GM12878 (cell line): ENCODE measurements at regions not wholly inside any gene's neighbourhood (a gene's known extent, or its start where the extent isn't known, plus 50 kb on each side); places are given as distances from the start of the nearest gene placed in this dataset.

Experiments used
- ATAC-seq: fragments of 200-7000 bp; cut with Tn5 transposase; 3 replicates; pipeline ENCODE4 v1.9.1; 2020; ENCODE audit warnings: mild to moderate bottlenecking, moderate library complexity
- BruUV-seq: library from RNA; stranded (reverse); fragments of 400-500 nt; replicated peaks from 2 replicates; lab custom pipeline; 2021; lab: Mats Ljungman, UMichigan
- CTCF ChIA-PET: fragments of 300-600 bp; sonication (Branson Sonifier 250); formaldehyde crosslinking; extraction: SDS; loops from one replicate; lab custom pipeline; 2021; ENCODE audit warnings: inconsistent platforms; lab: Yijun Ruan, JAX
- POLR2A ChIA-PET: fragments of 350-600 bp; formaldehyde crosslinking; extraction: SDS; loops from one replicate; lab custom pipeline; 2021; ENCODE audit warnings: inconsistent platforms; lab: Charles Lee
- RAD21 ChIA-PET: fragments of 300-600 bp; sonication (Branson Sonifier 250); formaldehyde crosslinking; loops from one replicate; lab custom pipeline; 2023; ENCODE audit warnings: antibody characterized with exemption; ENCODE audit not compliant: unreplicated experiment; lab: Charles Lee
- SMC1A ChIA-PET: fragments of 300-600 bp; sonication (Branson Sonifier 250); formaldehyde crosslinking; loops from one replicate; lab custom pipeline; 2023; ENCODE audit not compliant: unreplicated experiment, uncharacterized antibody; lab: Charles Lee
- DNase-seq: peaks from one replicate; pipeline ENCODE4 v3.0.0-alpha.2; 2011; ENCODE audit warnings: low read depth, low spot score
- FAIRE-seq: peaks from 3 replicates; lab custom pipeline; 2011; peaks lifted over from hg19 to GRCh38; lab: Jason Lieb, UNC
- H2AFZ ChIP-seq: 2 replicates; pipeline ENCODE4 v1.6.0; 2011; ENCODE audit warnings: low read depth, low read length, control low read depth; ENCODE audit not compliant: control insufficient read depth
- H3K27ac ChIP-seq: 2 replicates; pipeline ENCODE4 v1.5.1; 2011; ENCODE audit warnings: control low read depth; ENCODE audit not compliant: control insufficient read depth, insufficient read depth
- H3K27me3 ChIP-seq, 2 experiments: replicated peaks in 1 of 2; 2 replicates each; pipeline versions ENCODE4 v1.6.0 to v1.6.1; 2011; ENCODE audit warnings: low read length in 1 of 2; ENCODE audit not compliant: control insufficient read depth in 2 of 2, insufficient read depth in 2 of 2
- H3K36me3 ChIP-seq, 2 experiments: 2 replicates each; pipeline ENCODE4 v1.5.1; 2011; ENCODE audit warnings: low read length in 1 of 2; ENCODE audit not compliant: control insufficient read depth in 2 of 2, insufficient read depth in 2 of 2
- H3K4me1 ChIP-seq: 2 replicates; pipeline ENCODE4 v1.6.1; 2011; ENCODE audit warnings: mild to moderate bottlenecking, low read length, moderate library complexity, mixed read lengths; ENCODE audit not compliant: control insufficient read depth, insufficient read depth
- H3K4me2 ChIP-seq: 2 replicates; pipeline ENCODE4 v1.6.0; 2011; ENCODE audit warnings: control low read depth; ENCODE audit not compliant: control insufficient read depth, insufficient read depth
- H3K4me3 ChIP-seq: fragments of 200-600 bp; sonication (generic); 2 replicates; pipeline ENCODE4 v1.5.1; 2016
- H3K79me2 ChIP-seq: 2 replicates; pipeline ENCODE4 v1.6.0; 2011; ENCODE audit warnings: low read length; ENCODE audit not compliant: control insufficient read depth, insufficient read depth
- H3K9ac ChIP-seq: 2 replicates; pipeline ENCODE4 v1.8.0; 2011; ENCODE audit warnings: low read length, control low read depth, mixed read lengths; ENCODE audit not compliant: control insufficient read depth, insufficient read depth
- H3K9me3 ChIP-seq: replicated peaks from 3 replicates; pipeline ENCODE4 v1.5.1; 2011; ENCODE audit warnings: mild to moderate bottlenecking, low read length; ENCODE audit not compliant: control insufficient read depth, insufficient read depth
- H4K20me1 ChIP-seq: 2 replicates; pipeline ENCODE4 v1.6.0; 2011; ENCODE audit not compliant: control insufficient read depth, insufficient read depth
- ATF7 ChIP-seq: fragments of 450-650 bp; IDR thresholded peaks from 2 replicates; pipeline ENCODE4 v1.6.1; 2016; ENCODE audit warnings: low read depth, mild to moderate bottlenecking
- BACH1 ChIP-seq: fragments of 450-650 bp; IDR thresholded peaks from 2 replicates; pipeline ENCODE4 v1.6.1; 2017; ENCODE audit warnings: mild to moderate bottlenecking, borderline replicate concordance
- CBX5 ChIP-seq: sonication (generic); IDR thresholded peaks from 2 replicates; pipeline ENCODE4 v1.6.1; 2016; ENCODE audit warnings: low read depth, moderate library complexity, mild to moderate bottlenecking, inconsistent platforms
- CEBPB ChIP-seq, 2 experiments: fragments of 150-350 bp in 1 of 2; IDR thresholded peaks; 2 replicates each; pipeline ENCODE4 v1.6.1; 2012 to 2014; ENCODE audit warnings: low read depth in 2 of 2, low read length in 2 of 2, borderline replicate concordance in 1 of 2, inconsistent platforms in 1 of 2
- HDGF ChIP-seq: fragments of 450-650 bp; IDR thresholded peaks from 2 replicates; pipeline ENCODE4 v1.6.1; 2016; ENCODE audit warnings: antibody characterized with exemption
- IKZF2 ChIP-seq, 2 experiments: fragments of 450-650 bp; IDR thresholded peaks; 2 replicates each; pipeline ENCODE4 v1.6.1; 2017; ENCODE audit warnings: mild to moderate bottlenecking in 2 of 2, moderate library complexity in 2 of 2
- SIN3A ChIP-seq: IDR thresholded peaks from 2 replicates; pipeline ENCODE4 v1.6.1; 2012; ENCODE audit warnings: low read depth, low read length, improper control_type of control experiment
- SMC3 ChIP-seq: IDR thresholded peaks from 2 replicates; pipeline ENCODE4 v1.6.1; 2011; ENCODE audit warnings: low read length, improper control_type of control experiment, borderline replicate concordance
- ZNF622 ChIP-seq: fragments of 450-650 bp; IDR thresholded peaks from 2 replicates; pipeline ENCODE4 v1.6.1; 2017; ENCODE audit warnings: mild to moderate bottlenecking, inconsistent platforms
- WGBS: methylation state at CpG from one replicate; pipeline ENCODE4 v1.1.6; 2016; ENCODE audit warnings: low lambda C conversion rate; ENCODE audit not compliant: insufficient replicate concordance, insufficient coverage; ENCODE audit errors: missing lambda C conversion rate; 5-methylcytosine and 5-hydroxymethylcytosine counted together
- in situ Hi-C: fragments of 300-500 bp; cut with MboI; formaldehyde crosslinking; loops from 9 replicates; pipeline ENCODE4 v1.14.3; 2018; ENCODE audit warnings: mixed read lengths
- intact Hi-C: fragments of 100-400 bp; cut with micrococcal nuclease; formaldehyde crosslinking; loops from one replicate; pipeline ENCODE4 v1.14.2; 2022; ENCODE audit not compliant: unreplicated experiment
- TF ChIP-seq, protein P1 (sequence below): fragments of 450-650 bp; IDR thresholded peaks from 2 replicates; pipeline ENCODE4 v1.6.1; 2014; ENCODE audit warnings: mild to moderate bottlenecking
- TF ChIP-seq, protein P2 (sequence below): fragments of 450-650 bp; conservative IDR thresholded peaks from 2 replicates; pipeline ENCODE4 v1.6.1; 2017; ENCODE audit warnings: mild to moderate bottlenecking, moderate library complexity
- TF ChIP-seq, protein P3 (sequence below): fragments of 450-650 bp; IDR thresholded peaks from 2 replicates; pipeline ENCODE4 v1.6.1; 2016; ENCODE audit warnings: mild to moderate bottlenecking
- TF ChIP-seq, protein P4 (sequence below): IDR thresholded peaks from 2 replicates; pipeline ENCODE4 v1.6.1; 2012; ENCODE audit warnings: low read length, inconsistent platforms

DNA sequence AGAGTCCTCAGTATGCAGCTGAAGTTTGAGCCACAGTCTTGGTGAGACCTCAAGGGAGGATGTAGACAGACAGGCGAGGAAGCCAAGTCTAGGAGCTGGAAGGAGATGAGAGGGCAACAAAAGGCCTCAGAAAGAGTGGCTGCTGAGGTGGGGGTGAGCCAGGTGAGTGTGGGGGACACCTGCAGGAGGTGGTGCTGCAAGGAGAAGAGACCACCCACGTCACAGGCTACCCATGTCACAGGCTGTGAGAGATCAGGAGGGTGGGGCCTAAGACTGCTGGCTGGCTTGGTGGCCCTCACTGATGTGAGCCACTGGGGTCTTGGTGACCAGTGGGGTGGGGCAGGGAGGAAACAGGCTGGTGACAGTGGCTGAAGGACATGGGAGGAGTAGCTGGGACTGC, 97.3 kb downstream of the KIF26A start:
- no peaks in the 10 kb centered on the region for H3K27me3 ChIP-seq
- WGBS, result 0% methylated on average over 2 of the region's 2 CpGs
- DNase-seq, result no peak
- in situ Hi-C loops, result no loop called here
- H3K9ac ChIP-seq, result no peak overlapping the region
- H3K4me2 ChIP-seq, result no peak overlapping the region
- H3K4me1 ChIP-seq, result no peaks in the 10 kb centered on the region
- TF ChIP-seq SIN3A (no peak), BACH1 (no peak), CEBPB (IDR thresholded peaks at IDR 0.05; ENCODE audit: borderline replicate concordance in 1 of 2, low read depth in 2 of 2, low read length in 2 of 2) (no peak), HDGF (no peak), SMC3 (no peak), IKZF2 (IDR thresholded peaks at IDR 0.05) (no peak), ZNF622 (no peak), CBX5 (no peak), ATF7 (no peak)
- TF ChIP-seq, protein P1, sequence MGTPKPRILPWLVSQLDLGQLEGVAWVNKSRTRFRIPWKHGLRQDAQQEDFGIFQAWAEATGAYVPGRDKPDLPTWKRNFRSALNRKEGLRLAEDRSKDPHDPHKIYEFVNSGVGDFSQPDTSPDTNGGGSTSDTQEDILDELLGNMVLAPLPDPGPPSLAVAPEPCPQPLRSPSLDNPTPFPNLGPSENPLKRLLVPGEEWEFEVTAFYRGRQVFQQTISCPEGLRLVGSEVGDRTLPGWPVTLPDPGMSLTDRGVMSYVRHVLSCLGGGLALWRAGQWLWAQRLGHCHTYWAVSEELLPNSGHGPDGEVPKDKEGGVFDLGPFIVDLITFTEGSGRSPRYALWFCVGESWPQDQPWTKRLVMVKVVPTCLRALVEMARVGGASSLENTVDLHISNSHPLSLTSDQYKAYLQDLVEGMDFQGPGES, result no peak
- TF ChIP-seq, protein P2, sequence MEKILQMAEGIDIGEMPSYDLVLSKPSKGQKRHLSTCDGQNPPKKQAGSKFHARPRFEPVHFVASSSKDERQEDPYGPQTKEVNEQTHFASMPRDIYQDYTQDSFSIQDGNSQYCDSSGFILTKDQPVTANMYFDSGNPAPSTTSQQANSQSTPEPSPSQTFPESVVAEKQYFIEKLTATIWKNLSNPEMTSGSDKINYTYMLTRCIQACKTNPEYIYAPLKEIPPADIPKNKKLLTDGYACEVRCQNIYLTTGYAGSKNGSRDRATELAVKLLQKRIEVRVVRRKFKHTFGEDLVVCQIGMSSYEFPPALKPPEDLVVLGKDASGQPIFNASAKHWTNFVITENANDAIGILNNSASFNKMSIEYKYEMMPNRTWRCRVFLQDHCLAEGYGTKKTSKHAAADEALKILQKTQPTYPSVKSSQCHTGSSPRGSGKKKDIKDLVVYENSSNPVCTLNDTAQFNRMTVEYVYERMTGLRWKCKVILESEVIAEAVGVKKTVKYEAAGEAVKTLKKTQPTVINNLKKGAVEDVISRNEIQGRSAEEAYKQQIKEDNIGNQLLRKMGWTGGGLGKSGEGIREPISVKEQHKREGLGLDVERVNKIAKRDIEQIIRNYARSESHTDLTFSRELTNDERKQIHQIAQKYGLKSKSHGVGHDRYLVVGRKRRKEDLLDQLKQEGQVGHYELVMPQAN, result no peak
- TF ChIP-seq, protein P3, sequence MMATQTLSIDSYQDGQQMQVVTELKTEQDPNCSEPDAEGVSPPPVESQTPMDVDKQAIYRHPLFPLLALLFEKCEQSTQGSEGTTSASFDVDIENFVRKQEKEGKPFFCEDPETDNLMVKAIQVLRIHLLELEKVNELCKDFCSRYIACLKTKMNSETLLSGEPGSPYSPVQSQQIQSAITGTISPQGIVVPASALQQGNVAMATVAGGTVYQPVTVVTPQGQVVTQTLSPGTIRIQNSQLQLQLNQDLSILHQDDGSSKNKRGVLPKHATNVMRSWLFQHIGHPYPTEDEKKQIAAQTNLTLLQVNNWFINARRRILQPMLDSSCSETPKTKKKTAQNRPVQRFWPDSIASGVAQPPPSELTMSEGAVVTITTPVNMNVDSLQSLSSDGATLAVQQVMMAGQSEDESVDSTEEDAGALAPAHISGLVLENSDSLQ, result no peak
- TF ChIP-seq, protein P4, sequence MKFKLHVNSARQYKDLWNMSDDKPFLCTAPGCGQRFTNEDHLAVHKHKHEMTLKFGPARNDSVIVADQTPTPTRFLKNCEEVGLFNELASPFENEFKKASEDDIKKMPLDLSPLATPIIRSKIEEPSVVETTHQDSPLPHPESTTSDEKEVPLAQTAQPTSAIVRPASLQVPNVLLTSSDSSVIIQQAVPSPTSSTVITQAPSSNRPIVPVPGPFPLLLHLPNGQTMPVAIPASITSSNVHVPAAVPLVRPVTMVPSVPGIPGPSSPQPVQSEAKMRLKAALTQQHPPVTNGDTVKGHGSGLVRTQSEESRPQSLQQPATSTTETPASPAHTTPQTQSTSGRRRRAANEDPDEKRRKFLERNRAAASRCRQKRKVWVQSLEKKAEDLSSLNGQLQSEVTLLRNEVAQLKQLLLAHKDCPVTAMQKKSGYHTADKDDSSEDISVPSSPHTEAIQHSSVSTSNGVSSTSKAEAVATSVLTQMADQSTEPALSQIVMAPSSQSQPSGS, result no peak
- TF ChIP-seq, all 136 proteins: peak for 0
- ATAC-seq, result no peak
- Histone ChIP-seq H3K4me3 (no peak overlapping the region), H2AFZ (no peak overlapping the region), H3K9me3 (no peaks in the 10 kb centered on the region; the same call in 2 of the 3 replicates), H3K36me3 (no peaks in the 10 kb centered on the region), H3K27ac (no peak overlapping the region), H3K79me2 (no peaks in the 10 kb centered on the region), H4K20me1 (no peaks in the 10 kb centered on the region)
- no peak for FAIRE-seq
- ChIA-PET CTCF (interaction anchor here (0.8 kb wide), 1 partner anchor 94 kb away, joined by 3 read pairs; no protein-coding TSS in a partner anchor), POLR2A (no interaction called here), SMC1A (no interaction called here), RAD21 (no interaction called here)
- BruUV-seq, result no TSS peak
- intact Hi-C loops, result no loop called here
